ENCODE measurements at regions not wholly inside any gene's neighbourhood (a gene's known extent, or its start where the extent isn't known, plus 50 kb on each side); places are given as distances from the start of the nearest gene placed in this dataset.

GRCh38 chr22:22810018-22810427, 77.6 kb upstream of the IGLL5 start:
- DNase-seq = peak; percentile 57 to 78 (median 77)
- Mint-ChIP-seq H3K4me1 (peaks cover 75 to 87% of the 10 kb centered on the region in 2 donors), H3K9me3 (peaks cover 0 to 9% (median 0%) of the 10 kb centered on the region in 6 donors), H3K4me3 (peak overlapping the region in 2 of 5 donors; percentile 12 to 25), H3K27me3 (ENCODE audit: low read depth in 3 of 3) (peaks cover 0 to 1% (median 0%) of the 10 kb centered on the region in 3 donors), H3K36me3 (peaks cover 12 to 22% (median 14%) of the 10 kb centered on the region in 3 donors), H3K27ac (peak overlapping the region; percentile 1 to 85 (median 71))

- Mint-ChIP-seq H3K27me3 (ENCODE audit: low read depth in 3 of 3) (peaks cover 0 to 1% (median 0%) of the 10 kb centered on the region in 3 donors), H3K36me3 (peaks cover 9 to 22% (median 14%) of the 10 kb centered on the region in 3 donors), H3K27ac (peak overlapping the region in 2 of 6 donors; percentile 49 to 61), H3K4me1 (peaks cover 76 to 87% of the 10 kb centered on the region in 2 donors), H3K9me3 (peaks cover 0 to 9% (median 0%) of the 10 kb centered on the region in 6 donors), H3K4me3 (no peak overlapping the region)
- DNase-seq = no peak
These were observed 77.1 kb upstream of the IGLL5 start for GRCh38 chr22:22810471-22810870.

GRCh38 chr22:22811016-22812009, 76.3 kb upstream of the IGLL5 start:
- H3K27ac Mint-ChIP-seq = peak overlapping the region in 5 of 6 donors; percentile 31 to 89 (median 49)
- peaks cover 80 to 88% of the 10 kb centered on the region in 2 donors for H3K4me1 Mint-ChIP-seq
- peak overlapping the region in 2 of 5 donors; percentile 27 to 48 for H3K4me3 Mint-ChIP-seq

GRCh38 chr22:22812031-22812905, 75.3 kb upstream of the IGLL5 start:
- peaks cover 83 to 91% of the 10 kb centered on the region in 2 donors for H3K4me1 Mint-ChIP-seq
- DNase-seq = no peak
- H3K27ac Mint-ChIP-seq = peak overlapping the region; percentile 14 to 74 (median 54)
- H3K9me3 Mint-ChIP-seq = peaks cover 0 to 7% (median 0%) of the 10 kb centered on the region in 6 donors
- no peak overlapping the region for H3K4me3 Mint-ChIP-seq
- H3K27me3 Mint-ChIP-seq (ENCODE audit: low read depth in 3 of 3) = peaks cover 0 to 1% (median 0%) of the 10 kb centered on the region in 3 donors
- peaks cover 1 to 12% (median 6%) of the 10 kb centered on the region in 3 donors for H3K36me3 Mint-ChIP-seq

More at GRCh38 chr22:22811016-22812009, 76.3 kb upstream of the IGLL5 start:
- H3K27me3 Mint-ChIP-seq (ENCODE audit: low read depth in 3 of 3) = peaks cover 0 to 1% (median 0%) of the 10 kb centered on the region in 3 donors
- H3K36me3 Mint-ChIP-seq = peaks cover 8 to 19% (median 9%) of the 10 kb centered on the region in 3 donors
- no peak for DNase-seq
- H3K9me3 Mint-ChIP-seq = peaks cover 0 to 9% (median 0%) of the 10 kb centered on the region in 6 donors

GRCh38 chr22:22813126-22814075, 74.2 kb upstream of the IGLL5 start:
- Mint-ChIP-seq H3K4me1 (peaks cover 90 to 95% of the 10 kb centered on the region in 2 donors), H3K27me3 (ENCODE audit: low read depth in 3 of 3) (no peaks in the 10 kb centered on the region), H3K4me3 (no peak overlapping the region), H3K9me3 (peaks cover 0 to 7% (median 0%) of the 10 kb centered on the region in 6 donors), H3K36me3 (peaks cover 0 to 13% (median 0%) of the 10 kb centered on the region in 3 donors), H3K27ac (peak overlapping the region; percentile 1 to 66 (median 28))
- no peak for DNase-seq

GRCh38 chr22:22814666-22815396, 72.8 kb upstream of the IGLL5 start:
- Mint-ChIP-seq H3K27me3 (ENCODE audit: low read depth in 3 of 3) (peaks cover 0 to 2% (median 0%) of the 10 kb centered on the region in 3 donors), H3K27ac (peak overlapping the region; percentile 58 to 98 (median 84)), H3K36me3 (peaks cover 0 to 18% (median 0%) of the 10 kb centered on the region in 3 donors), H3K4me1 (peaks cover 95% of the 10 kb centered on the region in 2 donors), H3K4me3 (peak overlapping the region in 3 of 5 donors; percentile 7 to 41 (median 13)), H3K9me3 (peaks cover 0 to 3% (median 0%) of the 10 kb centered on the region in 6 donors)
- no peak for DNase-seq

- H3K4me3 Mint-ChIP-seq = peak overlapping the region; percentile 7 to 42 (median 27)
- H3K27me3 Mint-ChIP-seq (ENCODE audit: low read depth in 3 of 3) = peaks cover under 1 to 3% (median 1%) of the 10 kb centered on the region in 3 donors
- H3K27ac Mint-ChIP-seq = peak overlapping the region; percentile 83 to 99 (median 94)
- peaks cover 0 to 3% (median 0%) of the 10 kb centered on the region in 6 donors for H3K9me3 Mint-ChIP-seq
- H3K36me3 Mint-ChIP-seq = peaks cover 0 to 18% (median 0%) of the 10 kb centered on the region in 3 donors
- H3K4me1 Mint-ChIP-seq = peaks cover 95 to 96% of the 10 kb centered on the region in 2 donors
- peak in 1 of 3 donors; percentile 36 for DNase-seq
These were observed 72.0 kb upstream of the IGLL5 start for GRCh38 chr22:22815397-22816170.

- Mint-ChIP-seq H3K27me3 (ENCODE audit: low read depth in 3 of 3) (peaks cover 3 to 5% (median 4%) of the 10 kb centered on the region in 3 donors), H3K4me3 (peak overlapping the region; percentile 7 to 42 (median 27)), H3K9me3 (peaks cover 0 to 3% (median 0%) of the 10 kb centered on the region in 6 donors), H3K36me3 (peaks cover 0 to 18% (median 0%) of the 10 kb centered on the region in 3 donors), H3K4me1 (peaks cover 95% of the 10 kb centered on the region in 2 donors), H3K27ac (peak overlapping the region; percentile 83 to 99 (median 94))
- DNase-seq = no peak
These were observed 71.5 kb upstream of the IGLL5 start for GRCh38 chr22:22816171-22816514.

GRCh38 chr22:22816766-22817410, 70.7 kb upstream of the IGLL5 start:
- Mint-ChIP-seq H3K4me1 (peaks cover 95 to 98% of the 10 kb centered on the region in 2 donors), H3K27ac (peak overlapping the region; percentile 69 to 99 (median 94)), H3K9me3 (peaks cover 0 to 3% (median 0%) of the 10 kb centered on the region in 6 donors), H3K27me3 (ENCODE audit: low read depth in 3 of 3) (peaks cover 3 to 5% (median 4%) of the 10 kb centered on the region in 3 donors), H3K4me3 (peak overlapping the region; percentile 15 to 65 (median 44)), H3K36me3 (peaks cover 0 to 23% (median 0%) of the 10 kb centered on the region in 3 donors)
- no peak for DNase-seq

- no peak for DNase-seq
- H3K4me1 Mint-ChIP-seq = peaks cover 95 to 98% of the 10 kb centered on the region in 2 donors
- peaks cover 3 to 8% (median 4%) of the 10 kb centered on the region in 3 donors for H3K27me3 Mint-ChIP-seq (ENCODE audit: low read depth in 3 of 3)
- H3K27ac Mint-ChIP-seq = peak overlapping the region; percentile 90 to 99 (median 96)
- peak overlapping the region; percentile 82 to 88 (median 84) for H3K4me3 Mint-ChIP-seq
- peaks cover 0 to 3% (median 0%) of the 10 kb centered on the region in 6 donors for H3K9me3 Mint-ChIP-seq
- H3K36me3 Mint-ChIP-seq = peaks cover 0 to 18% (median 0%) of the 10 kb centered on the region in 3 donors
These were observed 70.0 kb upstream of the IGLL5 start for GRCh38 chr22:22817468-22818201.

All from immature natural killer cell (primary cell).